ENCODE measurements at regions not wholly inside any gene's neighbourhood (a gene's known extent, or its start where the extent isn't known, plus 50 kb on each side); places are given as distances from the start of the nearest gene placed in this dataset.

DNA sequence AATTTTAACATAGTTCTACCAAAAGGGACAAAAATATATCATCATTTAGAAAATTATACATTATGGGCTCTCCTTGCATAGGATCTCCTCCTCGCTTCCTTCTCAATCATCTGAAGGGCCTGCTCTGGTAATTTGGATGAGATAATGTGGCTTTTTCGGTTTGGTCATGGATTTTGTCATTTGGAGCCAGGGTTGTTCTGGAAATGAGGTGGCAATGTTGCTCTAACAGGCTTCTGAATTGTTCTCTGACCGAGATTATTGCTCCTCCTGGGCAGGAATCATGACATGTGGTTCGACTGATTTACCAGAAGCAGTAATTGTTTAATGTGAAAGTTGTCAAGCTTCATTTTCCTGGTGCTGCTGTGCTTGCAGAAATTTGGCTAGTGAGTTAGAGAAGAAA lies 194.7 kb upstream of the ERBB4 start:
- TF ChIP-seq, protein P1, sequence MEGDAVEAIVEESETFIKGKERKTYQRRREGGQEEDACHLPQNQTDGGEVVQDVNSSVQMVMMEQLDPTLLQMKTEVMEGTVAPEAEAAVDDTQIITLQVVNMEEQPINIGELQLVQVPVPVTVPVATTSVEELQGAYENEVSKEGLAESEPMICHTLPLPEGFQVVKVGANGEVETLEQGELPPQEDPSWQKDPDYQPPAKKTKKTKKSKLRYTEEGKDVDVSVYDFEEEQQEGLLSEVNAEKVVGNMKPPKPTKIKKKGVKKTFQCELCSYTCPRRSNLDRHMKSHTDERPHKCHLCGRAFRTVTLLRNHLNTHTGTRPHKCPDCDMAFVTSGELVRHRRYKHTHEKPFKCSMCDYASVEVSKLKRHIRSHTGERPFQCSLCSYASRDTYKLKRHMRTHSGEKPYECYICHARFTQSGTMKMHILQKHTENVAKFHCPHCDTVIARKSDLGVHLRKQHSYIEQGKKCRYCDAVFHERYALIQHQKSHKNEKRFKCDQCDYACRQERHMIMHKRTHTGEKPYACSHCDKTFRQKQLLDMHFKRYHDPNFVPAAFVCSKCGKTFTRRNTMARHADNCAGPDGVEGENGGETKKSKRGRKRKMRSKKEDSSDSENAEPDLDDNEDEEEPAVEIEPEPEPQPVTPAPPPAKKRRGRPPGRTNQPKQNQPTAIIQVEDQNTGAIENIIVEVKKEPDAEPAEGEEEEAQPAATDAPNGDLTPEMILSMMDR (conservative IDR thresholded peaks at IDR 0.05; ENCODE audit: low read depth, low read length), result no peak
- no peak for TF ChIP-seq EZH2 (IDR thresholded peaks at IDR 0.05; ENCODE audit: borderline replicate concordance, low read depth, low read length, poor library complexity, severe bottlenecking)

Data from A673 (cell line).